ENCODE measurements at regions not wholly inside any gene's neighbourhood (a gene's known extent, or its start where the extent isn't known, plus 50 kb on each side); places are given as distances from the start of the nearest gene placed in this dataset.
"Not testable (repeated sequence)": the region's sequence is repeated elsewhere in the genome, so short reads cannot be mapped to it uniquely, and the experiment has no call there.

DNA sequence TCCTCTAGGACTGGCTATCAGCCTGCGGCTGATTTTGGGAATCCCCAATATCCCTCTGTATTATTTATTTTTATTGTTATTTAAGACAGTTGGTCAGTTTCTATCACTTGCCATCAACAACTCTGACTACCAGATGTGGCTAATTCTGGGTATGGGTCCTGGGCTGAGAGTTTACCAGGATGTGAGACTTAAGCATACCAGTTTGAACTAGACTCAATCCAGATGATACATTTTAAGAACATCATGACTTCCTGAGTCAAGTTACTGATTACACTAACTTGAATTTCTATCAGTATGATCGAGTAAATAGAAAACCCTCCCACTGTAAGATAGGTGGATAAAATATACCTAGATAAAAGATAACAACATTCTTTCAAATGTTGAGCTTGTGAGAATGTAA lies 634.0 kb downstream of the MAT2B start:
- no peak for DNase-seq

DNA sequence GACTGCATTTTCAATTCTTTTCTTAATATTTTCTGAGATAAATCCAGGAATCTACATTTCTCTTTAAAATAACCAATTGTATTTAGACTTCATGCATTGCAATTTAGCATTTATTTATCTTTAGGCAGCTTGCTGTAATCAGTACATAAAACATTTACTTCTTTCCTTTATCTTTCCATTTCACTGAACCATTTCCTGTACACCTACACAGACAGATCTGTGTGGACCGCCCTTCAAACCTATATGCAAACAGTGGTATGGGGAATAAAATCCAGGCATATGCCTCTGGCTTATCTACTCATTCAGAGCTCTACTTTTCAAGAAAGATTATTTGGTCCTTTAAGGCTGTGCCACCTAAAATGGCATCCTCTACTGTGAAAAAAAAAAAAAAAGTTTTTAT lies 640.0 kb downstream of the MAT2B start:
- no peak for DNase-seq

DNA sequence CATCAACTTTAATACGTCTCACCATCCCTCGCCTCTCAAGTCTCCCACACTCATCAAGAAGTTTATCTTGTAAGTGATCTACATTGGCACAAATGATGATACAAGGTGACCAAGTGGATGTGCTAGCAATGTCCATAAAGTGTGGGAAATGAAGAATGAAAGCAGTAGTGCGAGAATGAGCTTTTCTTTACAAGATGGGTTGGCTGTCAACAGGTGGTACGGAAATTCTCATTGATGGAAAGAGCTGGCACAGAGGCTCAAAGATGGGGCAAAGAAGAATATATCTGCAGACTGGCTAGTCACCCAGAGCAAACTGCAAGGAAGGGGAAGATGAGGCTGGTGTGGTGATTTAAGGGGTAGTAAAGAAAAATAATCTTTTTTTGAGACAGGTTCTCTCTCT lies 640.8 kb downstream of the MAT2B start:
- no peak for DNase-seq

GRCh38 chr5:164148292-164148691 lies 642.9 kb downstream of the MAT2B start:
- DNase-seq: no peak

- not testable (repeated sequence) for DNase-seq
These were observed 647.1 kb downstream of the MAT2B start for GRCh38 chr5:164152539-164152938.

DNA sequence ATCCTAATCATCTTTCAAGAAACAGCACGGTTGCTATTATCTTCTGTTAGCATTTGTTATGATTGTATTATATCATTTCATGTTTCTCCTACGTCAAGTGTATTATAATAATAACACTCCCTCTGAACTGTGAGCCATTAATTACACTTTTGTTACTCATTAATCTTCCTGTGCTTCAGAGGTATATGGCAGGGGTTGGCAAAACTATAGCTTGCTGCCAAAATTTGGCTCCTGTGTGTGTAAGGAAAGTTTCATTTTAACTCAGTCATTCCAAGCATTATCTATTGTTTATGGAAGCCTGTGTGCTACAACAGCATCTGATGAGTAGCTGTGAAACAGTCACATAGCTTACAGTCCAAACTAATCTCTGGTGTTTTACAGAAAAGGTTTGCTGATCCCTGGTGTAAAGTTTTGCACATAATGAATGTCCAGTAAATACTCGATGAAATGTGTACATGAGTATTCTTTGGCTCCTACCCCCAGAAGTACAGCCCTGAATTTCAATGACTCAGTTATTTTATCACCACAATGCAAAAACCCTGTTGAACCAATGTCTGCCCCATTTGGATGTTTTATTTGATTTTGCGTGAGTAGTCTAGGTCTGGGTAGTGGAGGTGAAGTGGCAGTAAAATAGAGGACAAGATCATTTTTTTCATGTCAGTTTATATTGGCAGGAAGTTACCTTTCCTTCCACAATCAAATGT lies 648.2 kb downstream of the MAT2B start:
- no peak for DNase-seq

DNA sequence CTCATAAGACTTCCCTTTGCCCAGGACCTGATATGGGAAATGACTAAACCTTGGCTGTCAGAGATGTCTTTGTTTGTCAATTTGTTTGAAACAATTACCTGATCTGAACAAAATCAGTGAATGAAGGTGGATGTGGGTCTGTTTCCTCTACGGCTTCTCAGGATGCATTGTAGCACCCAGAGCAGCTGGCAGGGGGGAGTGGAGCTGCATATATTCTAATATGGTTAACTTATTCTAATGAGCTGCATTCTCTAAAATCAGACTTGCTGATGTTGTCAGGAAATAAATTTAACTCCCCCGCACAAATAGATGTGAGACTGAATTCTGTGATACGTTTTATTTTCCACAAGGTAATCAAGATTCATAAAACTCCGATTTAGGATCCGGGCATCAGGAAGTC lies 665.4 kb downstream of the MAT2B start:
- DNase-seq: no peak

DNA sequence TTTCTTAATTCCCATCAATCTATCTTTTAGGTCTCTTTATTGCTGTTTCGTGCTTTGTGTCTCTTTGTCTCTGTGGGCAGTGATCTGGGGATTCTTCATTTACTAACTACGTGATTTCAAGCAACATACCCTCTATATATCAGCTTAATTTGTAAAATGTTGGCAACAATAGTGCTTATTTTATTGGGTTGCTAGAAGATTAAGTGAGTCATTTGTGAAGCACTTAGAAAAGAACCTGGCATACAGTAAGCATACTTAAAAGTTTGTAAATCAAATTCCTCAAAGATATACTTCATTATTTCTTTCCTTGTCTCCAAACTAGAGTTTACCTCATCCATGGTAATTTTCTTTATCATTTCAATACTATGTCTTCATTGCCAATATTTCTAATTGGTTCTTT lies 669.7 kb downstream of the MAT2B start:
- DNase-seq: no peak

GRCh38 chr5:164179406-164179805 lies 674.0 kb downstream of the MAT2B start:
- DNase-seq: no peak

GRCh38 chr5:164181604-164182003 lies 676.2 kb downstream of the MAT2B start:
- DNase-seq: peak; percentile 19

GRCh38 chr5:164184158-164184557 lies 678.7 kb downstream of the MAT2B start:
- DNase-seq: no peak

DNA sequence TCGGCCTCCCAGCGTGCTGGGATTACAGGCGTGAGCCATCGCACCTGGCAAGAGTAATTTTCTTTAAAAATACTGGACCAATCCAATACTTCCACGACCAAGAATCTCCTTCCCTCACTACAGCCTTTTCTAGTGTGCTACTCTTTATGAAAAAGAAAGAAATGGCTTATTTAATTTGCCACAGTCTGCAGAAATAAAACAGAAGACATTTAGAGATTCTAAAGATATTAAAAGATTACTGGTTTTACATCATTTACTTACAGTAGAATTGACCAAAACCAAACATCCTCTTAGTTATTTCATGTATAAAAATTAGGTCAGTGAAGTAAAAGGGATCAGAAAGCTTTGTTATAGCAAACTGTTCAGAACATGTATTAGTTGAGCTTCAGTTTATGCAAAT lies 679.6 kb downstream of the MAT2B start:
- DNase-seq: no peak

GRCh38 chr5:164186550-164186949 lies 681.1 kb downstream of the MAT2B start:
- no peak for DNase-seq

- no peak for DNase-seq
These were observed 682.4 kb downstream of the MAT2B start for GRCh38 chr5:164187785-164188184.

DNA sequence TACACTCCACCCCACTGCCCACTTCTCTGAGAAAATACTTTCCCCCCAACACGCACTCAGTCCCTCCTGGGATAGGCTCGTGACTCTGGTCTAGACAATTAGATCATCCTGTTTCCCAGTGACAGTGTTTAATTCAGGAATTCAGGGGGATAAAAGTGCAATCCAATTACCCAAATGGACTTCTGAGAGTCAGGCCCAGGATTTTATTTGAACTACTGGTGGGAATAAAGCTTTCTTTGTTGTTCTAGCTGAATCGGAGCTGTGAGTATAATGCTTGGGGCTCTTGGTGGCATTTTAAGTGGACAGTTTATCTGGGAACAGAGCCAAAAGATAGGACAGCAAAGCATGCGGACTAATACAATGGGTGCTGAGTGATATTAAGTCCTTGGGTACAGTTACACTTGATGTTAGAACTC lies 683.3 kb downstream of the MAT2B start:
- peak; percentile 39 for DNase-seq

DNA sequence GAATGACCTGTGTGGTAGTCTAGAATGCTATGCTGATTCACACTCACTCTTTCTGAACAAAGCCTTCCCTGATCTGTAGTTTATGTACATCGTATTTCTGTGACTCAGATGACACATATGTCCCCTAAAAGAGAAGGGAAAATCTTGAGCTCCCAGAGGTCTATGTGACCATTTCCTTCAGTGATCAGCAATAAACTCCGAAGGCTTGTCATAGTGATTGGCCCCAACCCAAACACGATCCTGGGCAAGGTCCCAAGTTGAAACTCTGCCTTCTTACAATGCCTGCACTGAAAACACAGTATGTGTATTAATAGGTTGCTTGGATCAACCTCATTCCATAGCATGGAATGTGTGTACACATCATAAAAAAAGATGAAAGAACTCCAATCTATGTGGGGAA lies 685.8 kb downstream of the MAT2B start:
- DNase-seq: peak; percentile 17

DNA sequence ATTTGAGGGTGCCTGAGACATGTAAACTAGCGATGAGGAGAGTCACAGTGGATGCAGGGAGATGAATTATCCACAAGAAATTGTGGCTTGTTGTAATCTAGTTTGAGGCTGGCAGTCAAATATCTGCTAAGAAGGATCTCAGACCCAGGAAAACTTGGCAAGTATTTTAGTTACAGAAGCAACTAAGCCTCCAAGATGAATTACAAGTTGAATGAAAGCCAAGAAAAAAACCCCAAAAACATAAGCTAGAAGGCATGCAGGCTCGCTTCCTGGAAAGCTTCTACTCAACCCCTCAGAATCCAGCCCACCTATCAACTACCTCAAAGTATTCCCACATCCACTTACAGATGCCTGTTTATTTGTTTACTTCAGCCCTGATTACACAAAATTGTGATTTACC lies 696.9 kb downstream of the MAT2B start:
- peak; percentile 45 for DNase-seq

GRCh38 chr5:164203581-164204225 lies 698.3 kb downstream of the MAT2B start:
- DNase-seq: no peak

- peak; percentile 11 for DNase-seq
These were observed 699.0 kb downstream of the MAT2B start for GRCh38 chr5:164204338-164204946.

DNA sequence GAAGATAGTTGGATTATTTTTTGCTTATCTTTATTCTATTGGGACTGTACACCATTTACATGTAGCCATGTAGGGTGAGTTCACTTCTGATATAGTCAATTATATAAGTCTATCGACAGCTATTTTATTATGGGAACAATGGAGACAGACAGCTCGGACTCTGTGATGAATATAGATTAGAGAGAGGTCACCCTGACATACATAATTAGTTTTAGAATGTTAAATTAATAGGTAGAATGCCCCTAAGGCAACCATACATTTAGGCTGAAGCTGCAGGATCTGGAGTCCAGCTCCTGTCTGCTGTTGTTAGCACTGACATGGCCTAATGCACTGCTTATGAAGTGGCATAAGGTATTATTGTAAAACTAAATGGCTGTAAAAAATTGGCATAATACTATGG lies 700.8 kb downstream of the MAT2B start:
- peak; percentile 27 for DNase-seq

GRCh38 chr5:164207646-164208045 lies 702.2 kb downstream of the MAT2B start:
- DNase-seq: no peak

DNA sequence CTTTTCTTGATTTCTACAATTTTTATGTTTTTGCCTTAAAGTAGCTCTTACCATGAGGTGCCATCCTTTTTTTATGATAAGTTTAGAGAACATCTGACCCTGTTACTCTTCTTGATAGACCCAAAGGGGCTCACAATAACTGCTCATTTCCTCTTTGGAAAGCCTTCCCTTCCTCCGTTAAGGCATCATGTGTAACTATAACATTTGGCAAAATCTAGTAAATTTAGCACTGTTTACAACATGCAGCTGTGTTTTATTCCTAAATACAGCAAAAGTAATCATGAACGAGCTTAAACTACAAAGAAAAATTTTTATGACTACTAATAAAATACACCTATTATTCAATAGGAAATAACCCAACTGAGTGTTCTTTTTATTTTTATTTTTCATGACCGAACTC lies 705.1 kb downstream of the MAT2B start:
- no peak for DNase-seq

- DNase-seq: no peak
These were observed 709.3 kb downstream of the MAT2B start for GRCh38 chr5:164214698-164215097.

GRCh38 chr5:164217464-164217863 lies 712.0 kb downstream of the MAT2B start:
- no peak for DNase-seq
